CD4-positive, alpha-beta T cell treated with Interleukin-10 for 1 hour (primary cell): ENCODE measurements at regions not wholly inside any gene's neighbourhood (a gene's known extent, or its start where the extent isn't known, plus 50 kb on each side); places are given as distances from the start of the nearest gene placed in this dataset.

ENCODE experiments used
- DNase-seq: peaks from one replicate; pipeline ENCODE4 v3.0.0-alpha.2; 2020

GRCh38 chr12:67911275-67911600 is 78.0 kb upstream of the IFNG-AS1 start:
- no peak for DNase-seq

- no peak for DNase-seq
Measured at GRCh38 chr12:67911789-67912188, 77.5 kb upstream of the IFNG-AS1 start.

- no peak for DNase-seq
Measured at GRCh38 chr12:67915335-67915851, 73.9 kb upstream of the IFNG-AS1 start.

- no peak for DNase-seq
Measured at GRCh38 chr12:67916266-67916970, 72.8 kb upstream of the IFNG-AS1 start.

GRCh38 chr12:67917811-67918210 is 71.4 kb upstream of the IFNG-AS1 start:
- DNase-seq = no peak

- no peak for DNase-seq
Measured at GRCh38 chr12:67918441-67918840, 70.8 kb upstream of the IFNG-AS1 start.

GRCh38 chr12:67919406-67919805 is 69.8 kb upstream of the IFNG-AS1 start:
- DNase-seq = no peak

GRCh38 chr12:67920413-67920812 is 68.8 kb upstream of the IFNG-AS1 start:
- DNase-seq = no peak

GRCh38 chr12:67921286-67921685 is 68.0 kb upstream of the IFNG-AS1 start:
- DNase-seq = no peak

- no peak for DNase-seq
Measured at GRCh38 chr12:67922245-67922644, 67.0 kb upstream of the IFNG-AS1 start.

- no peak for DNase-seq
Measured at GRCh38 chr12:67925077-67925476, 64.2 kb upstream of the IFNG-AS1 start.

GRCh38 chr12:67925552-67925951 is 63.7 kb upstream of the IFNG-AS1 start:
- DNase-seq = no peak

- DNase-seq = no peak
Measured at GRCh38 chr12:67926063-67926462, 63.2 kb upstream of the IFNG-AS1 start.

- no peak for DNase-seq
Measured at GRCh38 chr12:67927324-67927723, 61.9 kb upstream of the IFNG-AS1 start.

GRCh38 chr12:67927815-67928214 is 61.4 kb upstream of the IFNG-AS1 start:
- DNase-seq = no peak

GRCh38 chr12:67928621-67929383 is 60.4 kb upstream of the IFNG-AS1 start:
- DNase-seq = no peak

- no peak for DNase-seq
Measured at GRCh38 chr12:67929384-67929772, 59.9 kb upstream of the IFNG-AS1 start.

GRCh38 chr12:67937822-67938221 is 51.4 kb upstream of the IFNG-AS1 start:
- DNase-seq = peak; percentile 12
